ENCODE measurements at regions not wholly inside any gene's neighbourhood (a gene's known extent, or its start where the extent isn't known, plus 50 kb on each side); places are given as distances from the start of the nearest gene placed in this dataset.

DNA sequence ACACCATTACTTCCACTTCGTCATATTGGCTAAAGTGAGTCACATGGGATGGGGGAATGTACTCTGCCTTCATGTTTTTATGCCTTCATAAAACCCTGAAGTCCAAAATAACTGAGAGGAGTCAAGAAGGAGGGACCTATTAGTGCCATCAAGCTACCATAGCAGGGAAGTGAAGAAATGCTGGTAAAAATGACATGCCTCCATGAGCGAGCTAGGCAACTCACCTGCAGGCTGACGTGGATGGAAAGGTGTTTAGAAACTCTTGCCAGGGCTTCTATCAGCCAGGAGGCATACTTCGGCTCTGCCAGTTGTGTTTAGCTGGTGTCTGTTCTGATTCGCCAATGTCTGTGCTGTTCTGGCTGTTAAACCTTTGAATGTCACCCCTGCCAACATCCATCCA, 424.4 kb upstream of the USP24 start:
- Histone ChIP-seq H2AFZ (ENCODE audit: insufficient read depth, low read depth, low read length, poor library complexity, severe bottlenecking) (no peak overlapping the region), H3K27ac (ENCODE audit: low read depth in 1 of 2, low read length in 2 of 2) (no peak overlapping the region), H3K36me3 (replicated peaks in 1 of 2; ENCODE audit: control insufficient read depth in 1 of 2, insufficient read depth in 2 of 2, low read length in 2 of 2) (no peaks in the 10 kb centered on the region), H3K79me2 (ENCODE audit: insufficient read depth, low read length) (no peaks in the 10 kb centered on the region), H3K4me3 (replicated peaks in 1 of 3; ENCODE audit: low read depth in 2 of 3, low read length in 3 of 3) (no peak overlapping the region), H3K9me3 (replicated peaks in 1 of 2; ENCODE audit: control insufficient read depth in 1 of 2, insufficient read depth in 1 of 2, low read length in 2 of 2) (no peaks in the 10 kb centered on the region), H3K9ac (ENCODE audit: insufficient read depth, low read length, poor library complexity, severe bottlenecking) (no peak overlapping the region), H4K20me1 (ENCODE audit: insufficient read depth, low read length) (no peaks in the 10 kb centered on the region), H3K4me1 (ENCODE audit: control insufficient read depth in 1 of 2, insufficient read depth in 2 of 2, low read length in 2 of 2) (peaks cover 10 to 12% of the 10 kb centered on the region in 2 donors), H3K27me3 (ENCODE audit: control insufficient read depth in 2 of 2, insufficient read depth in 2 of 2, low read length in 2 of 2) (no peaks in the 10 kb centered on the region), H3K4me2 (replicated peaks; ENCODE audit: extremely low read depth, low read length, poor library complexity, severe bottlenecking) (no peak overlapping the region)
- intact Hi-C loops (cut with micrococcal nuclease) = no loop called here
- no peak overlapping the region for H3K4me3 Mint-ChIP-seq
- WGBS (ENCODE audit: insufficient coverage) = 100% methylated on average over 2 of the region's 5 CpGs
- peaks cover 14% of the 10 kb centered on the region for H3K4me1 Mint-ChIP-seq
- no peaks in the 10 kb centered on the region for H3K36me3 Mint-ChIP-seq
- peaks cover 0 to 6% (median 2%) of the 10 kb centered on the region in 7 donors for H3K9me3 Mint-ChIP-seq
- TF ChIP-seq, protein P1, sequence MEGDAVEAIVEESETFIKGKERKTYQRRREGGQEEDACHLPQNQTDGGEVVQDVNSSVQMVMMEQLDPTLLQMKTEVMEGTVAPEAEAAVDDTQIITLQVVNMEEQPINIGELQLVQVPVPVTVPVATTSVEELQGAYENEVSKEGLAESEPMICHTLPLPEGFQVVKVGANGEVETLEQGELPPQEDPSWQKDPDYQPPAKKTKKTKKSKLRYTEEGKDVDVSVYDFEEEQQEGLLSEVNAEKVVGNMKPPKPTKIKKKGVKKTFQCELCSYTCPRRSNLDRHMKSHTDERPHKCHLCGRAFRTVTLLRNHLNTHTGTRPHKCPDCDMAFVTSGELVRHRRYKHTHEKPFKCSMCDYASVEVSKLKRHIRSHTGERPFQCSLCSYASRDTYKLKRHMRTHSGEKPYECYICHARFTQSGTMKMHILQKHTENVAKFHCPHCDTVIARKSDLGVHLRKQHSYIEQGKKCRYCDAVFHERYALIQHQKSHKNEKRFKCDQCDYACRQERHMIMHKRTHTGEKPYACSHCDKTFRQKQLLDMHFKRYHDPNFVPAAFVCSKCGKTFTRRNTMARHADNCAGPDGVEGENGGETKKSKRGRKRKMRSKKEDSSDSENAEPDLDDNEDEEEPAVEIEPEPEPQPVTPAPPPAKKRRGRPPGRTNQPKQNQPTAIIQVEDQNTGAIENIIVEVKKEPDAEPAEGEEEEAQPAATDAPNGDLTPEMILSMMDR (IDR thresholded peaks at IDR 0.05) = no peak
- DNase-seq = no peak
- H3K27me3 Mint-ChIP-seq (ENCODE audit: low read depth in 3 of 3) = peaks cover 0 to 2% (median 2%) of the 10 kb centered on the region in 3 donors
- no peak overlapping the region for H3K27ac Mint-ChIP-seq

DNA sequence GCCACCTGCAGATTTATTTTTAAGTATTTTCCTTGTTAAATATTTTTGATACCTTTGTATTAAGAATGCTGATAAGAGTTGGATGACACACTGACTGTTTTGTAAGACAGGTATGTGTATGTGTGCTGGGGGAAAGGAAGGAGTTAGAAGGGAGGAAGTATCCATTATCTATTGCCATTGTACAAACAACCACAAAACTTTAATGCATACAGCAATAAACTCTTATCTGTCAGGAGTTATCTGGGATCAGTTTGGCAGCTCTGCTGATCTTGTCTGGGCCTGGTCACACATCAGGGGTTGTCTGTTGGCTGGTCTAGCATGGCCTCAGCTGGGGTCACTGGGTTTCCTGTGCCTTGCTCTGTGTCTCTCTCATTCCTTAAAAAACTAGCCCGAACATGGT, 423.9 kb upstream of the USP24 start:
- no peaks in the 10 kb centered on the region for H3K27me3 ChIP-seq (ENCODE audit: control insufficient read depth in 2 of 2, insufficient read depth in 2 of 2, low read length in 2 of 2)
- peaks cover 10 to 12% of the 10 kb centered on the region in 2 donors for H3K4me1 ChIP-seq (ENCODE audit: control insufficient read depth in 1 of 2, insufficient read depth in 2 of 2, low read length in 2 of 2)
- H3K27ac ChIP-seq (ENCODE audit: low read depth in 1 of 2, low read length in 2 of 2) = no peak overlapping the region
- Mint-ChIP-seq H3K27ac (no peak overlapping the region), H3K4me3 (no peak overlapping the region), H3K4me1 (peaks cover 14% of the 10 kb centered on the region), H3K27me3 (ENCODE audit: low read depth in 3 of 3) (peaks cover 0 to 2% (median 2%) of the 10 kb centered on the region in 3 donors), H3K36me3 (no peaks in the 10 kb centered on the region), H3K9me3 (peaks cover 0 to 6% (median 2%) of the 10 kb centered on the region in 7 donors)
- H3K36me3 ChIP-seq (replicated peaks in 1 of 2; ENCODE audit: control insufficient read depth in 1 of 2, insufficient read depth in 2 of 2, low read length in 2 of 2) = no peaks in the 10 kb centered on the region
- no peak overlapping the region for H3K9ac ChIP-seq (ENCODE audit: insufficient read depth, low read length, poor library complexity, severe bottlenecking)
- H3K9me3 ChIP-seq (replicated peaks in 1 of 2; ENCODE audit: control insufficient read depth in 1 of 2, insufficient read depth in 1 of 2, low read length in 2 of 2) = no peaks in the 10 kb centered on the region
- TF ChIP-seq, protein P1 (IDR thresholded peaks at IDR 0.05) = no peak
- no peak overlapping the region for H2AFZ ChIP-seq (ENCODE audit: insufficient read depth, low read depth, low read length, poor library complexity, severe bottlenecking)
- DNase-seq = no peak
- H3K4me3 ChIP-seq (replicated peaks in 1 of 3; ENCODE audit: low read depth in 2 of 3, low read length in 3 of 3) = no peak overlapping the region
- H3K79me2 ChIP-seq (ENCODE audit: insufficient read depth, low read length) = no peaks in the 10 kb centered on the region
- intact Hi-C loops (cut with micrococcal nuclease) = no loop called here
- H4K20me1 ChIP-seq (ENCODE audit: insufficient read depth, low read length) = no peaks in the 10 kb centered on the region
- whole genome bisulfite sequencing (ENCODE audit: insufficient coverage) = no CpG with 5 or more reads among the region's 1 CpG
- H3K4me2 ChIP-seq (replicated peaks; ENCODE audit: extremely low read depth, low read length, poor library complexity, severe bottlenecking) = no peak overlapping the region

All from CD14-positive monocyte (primary cell).